ENCODE measurements at regions not wholly inside any gene's neighbourhood (a gene's known extent, or its start where the extent isn't known, plus 50 kb on each side); places are given as distances from the start of the nearest gene placed in this dataset.

- 61 to 74% methylated on average over 4 of the region's 4 CpGs for WGBS, 2 donors
- no peak overlapping the region for H3K4me3 ChIP-seq
Observed at GRCh38 chr1:103953386-103953785, 203.7 kb downstream of the AMY1C start.

GRCh38 chr1:103958699-103959098 is 209.0 kb downstream of the AMY1C start:
- Histone ChIP-seq H3K36me3 (no peaks in the 10 kb centered on the region), H3K4me3 (no peak overlapping the region), H3K27me3 (no peaks in the 10 kb centered on the region), H3K9me3 (peaks cover 0 to 18% (median 2%) of the 10 kb centered on the region in 4 donors), H3K4me1 (no peaks in the 10 kb centered on the region), H3K27ac (no peak overlapping the region)
- no peak for TF ChIP-seq CTCF (IDR thresholded peaks at IDR 0.05)
- no peak for TF ChIP-seq EP300 (IDR thresholded peaks at IDR 0.05)
- TF ChIP-seq POLR2A (IDR thresholded peaks at IDR 0.05): no peak
- TF ChIP-seq POLR2AphosphoS5 (IDR thresholded peaks at IDR 0.05): no peak
- 71 to 88% methylated on average over 1 of the region's 1 CpG for WGBS, 2 donors
- no peak for DNase-seq
- ATAC-seq (ENCODE audit: low FRiP score in 2 of 2): no peak

More at GRCh38 chr1:103953386-103953785, 203.7 kb downstream of the AMY1C start:
- Histone ChIP-seq H3K36me3 (no peaks in the 10 kb centered on the region), H3K27ac (no peak overlapping the region), H3K27me3 (no peaks in the 10 kb centered on the region), H3K9me3 (no peaks in the 10 kb centered on the region), H3K4me1 (no peaks in the 10 kb centered on the region)
- DNase-seq (no peak), ATAC-seq (ENCODE audit: low FRiP score in 2 of 2) (no peak)
- TF ChIP-seq POLR2A (IDR thresholded peaks at IDR 0.05): no peak
- no peak for TF ChIP-seq POLR2AphosphoS5 (IDR thresholded peaks at IDR 0.05)
- TF ChIP-seq EP300 (IDR thresholded peaks at IDR 0.05): no peak
- TF ChIP-seq CTCF (IDR thresholded peaks at IDR 0.05): no peak

- no peak overlapping the region for H3K4me3 ChIP-seq
- no peaks in the 10 kb centered on the region for H3K4me1 ChIP-seq
- 69 to 78% methylated on average over 2 to 4 of the region's 4 CpGs for WGBS, 2 donors
- TF ChIP-seq EP300 (IDR thresholded peaks at IDR 0.05) (no peak), CTCF (IDR thresholded peaks at IDR 0.05) (no peak), POLR2AphosphoS5 (IDR thresholded peaks at IDR 0.05) (no peak), POLR2A (IDR thresholded peaks at IDR 0.05) (no peak)
- H3K27me3 ChIP-seq: no peaks in the 10 kb centered on the region
- ATAC-seq (ENCODE audit: low FRiP score in 2 of 2) (no peak), DNase-seq (no peak)
- no peaks in the 10 kb centered on the region for H3K36me3 ChIP-seq
- peaks cover 0 to 18% (median 2%) of the 10 kb centered on the region in 4 donors for H3K9me3 ChIP-seq
- no peak overlapping the region for H3K27ac ChIP-seq
Observed at GRCh38 chr1:103959565-103959964, 209.9 kb downstream of the AMY1C start.

GRCh38 chr1:103960045-103960444 is 210.3 kb downstream of the AMY1C start:
- ATAC-seq (ENCODE audit: low FRiP score in 2 of 2): no peak
- WGBS, 2 donors: 73 to 76% methylated on average over 3 of the region's 3 CpGs

More at GRCh38 chr1:103960045-103960444, 210.3 kb downstream of the AMY1C start:
- no peak for DNase-seq
- no peak overlapping the region for H3K4me3 ChIP-seq
- no peaks in the 10 kb centered on the region for H3K27me3 ChIP-seq
- no peaks in the 10 kb centered on the region for H3K36me3 ChIP-seq
- no peak overlapping the region for H3K27ac ChIP-seq
- H3K9me3 ChIP-seq: peaks cover 0 to 18% (median 2%) of the 10 kb centered on the region in 4 donors
- H3K4me1 ChIP-seq: no peaks in the 10 kb centered on the region
- no peak for TF ChIP-seq POLR2AphosphoS5 (IDR thresholded peaks at IDR 0.05)
- no peak for TF ChIP-seq EP300 (IDR thresholded peaks at IDR 0.05)
- TF ChIP-seq POLR2A (IDR thresholded peaks at IDR 0.05): no peak
- no peak for TF ChIP-seq CTCF (IDR thresholded peaks at IDR 0.05)
